ENCODE measurements at regions not wholly inside any gene's neighbourhood (a gene's known extent, or its start where the extent isn't known, plus 50 kb on each side); places are given as distances from the start of the nearest gene placed in this dataset.

- no peak for DNase-seq (ENCODE audit: low spot score)
Observed at GRCh38 chr14:87526731-87527130, 466.3 kb downstream of the GALC start.

GRCh38 chr14:87524011-87524410 is 469.0 kb downstream of the GALC start:
- DNase-seq (ENCODE audit: low spot score), result no peak

DNA sequence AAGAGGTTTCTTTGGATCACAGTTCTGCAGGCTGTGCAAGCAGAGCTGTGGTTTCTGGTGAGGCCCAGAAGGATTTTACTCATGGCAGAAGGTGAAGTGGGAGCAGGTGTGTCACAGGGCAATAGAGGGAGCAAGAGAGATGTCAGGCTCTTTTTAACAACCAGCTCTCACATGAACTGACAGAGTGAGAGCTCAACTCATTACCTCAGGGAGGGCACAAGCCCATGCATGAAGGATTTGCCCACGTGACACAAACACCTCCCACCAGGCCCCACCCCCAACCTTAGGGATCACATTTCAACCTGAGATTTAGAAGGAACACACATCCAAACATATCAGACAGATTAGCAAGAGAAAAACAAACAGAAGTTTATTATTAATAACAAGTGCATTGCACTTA is 470.4 kb downstream of the GALC start:
- no peak for DNase-seq (ENCODE audit: low spot score)

DNA sequence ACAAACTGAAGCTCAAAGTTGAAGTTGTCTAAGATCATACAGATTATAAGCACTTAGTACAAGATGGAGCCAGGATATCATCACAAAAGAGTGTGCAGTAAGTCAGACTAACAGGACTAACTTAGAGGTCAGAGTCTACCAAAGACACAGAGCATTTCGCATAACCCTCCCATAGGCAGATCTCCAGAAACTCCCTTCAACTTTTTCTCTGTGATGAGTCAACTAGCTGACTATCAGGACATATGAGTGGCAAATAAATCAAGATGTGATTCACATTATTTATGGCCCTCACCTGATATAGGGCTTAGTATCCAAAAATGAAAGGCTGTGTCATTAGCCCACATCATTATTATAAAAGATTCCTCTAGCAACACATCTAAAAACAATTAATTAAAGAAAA is 484.6 kb downstream of the GALC start:
- DNase-seq (ENCODE audit: low spot score), result no peak

DNA sequence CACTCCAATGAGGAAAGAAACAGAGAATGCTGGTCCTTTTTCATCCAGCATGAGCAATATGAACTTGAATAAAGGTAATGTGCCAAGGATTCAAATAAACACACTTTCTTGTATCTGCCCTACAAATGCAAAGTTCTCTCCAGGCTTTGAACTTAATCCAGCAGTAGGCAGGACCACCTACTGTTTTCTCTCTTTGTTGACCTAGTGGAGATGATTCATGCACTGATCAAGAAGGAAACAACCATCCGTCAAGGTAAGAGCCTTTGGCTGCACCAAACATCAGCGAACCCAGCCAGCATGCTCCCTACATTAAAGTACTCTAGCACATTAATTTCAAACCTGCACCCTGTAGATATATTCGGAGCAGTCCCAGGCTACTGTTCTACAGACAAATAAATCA is 489.3 kb downstream of the GALC start:
- DNase-seq (ENCODE audit: low spot score), result no peak

DNA sequence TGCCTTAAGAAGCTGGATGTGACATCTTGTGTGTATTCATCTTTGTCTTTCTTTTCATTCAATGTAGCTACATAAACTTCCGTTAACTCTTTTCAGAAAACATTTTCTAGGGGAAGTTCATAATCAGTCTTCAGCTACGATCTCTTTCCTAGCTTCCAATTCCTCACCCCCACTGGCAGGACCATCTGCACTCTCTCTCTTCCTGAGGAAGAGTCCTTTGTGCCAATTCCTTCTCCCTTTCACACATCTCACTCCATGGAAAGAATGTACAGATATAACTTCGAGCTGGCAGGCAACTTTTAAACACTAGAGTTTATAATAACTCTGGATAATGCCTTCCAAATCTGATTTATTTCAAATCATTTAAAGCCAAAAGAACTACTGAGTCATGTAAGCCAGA is 495.7 kb downstream of the GALC start:
- DNase-seq (ENCODE audit: low spot score), result no peak

DNA sequence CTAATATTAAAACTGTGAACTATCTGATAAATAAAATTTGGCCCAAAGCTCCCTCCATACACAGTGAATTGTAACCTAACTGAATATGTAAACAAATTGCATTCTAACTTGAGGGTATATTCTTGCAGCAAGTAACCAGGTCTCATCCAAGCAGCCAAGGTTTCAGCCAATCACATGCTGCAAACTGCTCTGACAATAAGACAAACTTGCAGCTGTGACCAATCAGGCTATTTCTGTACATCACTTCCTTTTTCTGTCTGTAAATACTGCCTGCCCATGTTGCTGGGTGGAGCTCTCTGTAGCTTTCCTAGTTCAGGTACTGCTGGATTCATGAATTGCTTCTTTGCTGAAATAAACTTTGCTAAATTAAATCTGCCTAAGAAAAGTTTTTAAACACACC is 499.0 kb downstream of the GALC start:
- no peak for DNase-seq (ENCODE audit: low spot score)

DNA sequence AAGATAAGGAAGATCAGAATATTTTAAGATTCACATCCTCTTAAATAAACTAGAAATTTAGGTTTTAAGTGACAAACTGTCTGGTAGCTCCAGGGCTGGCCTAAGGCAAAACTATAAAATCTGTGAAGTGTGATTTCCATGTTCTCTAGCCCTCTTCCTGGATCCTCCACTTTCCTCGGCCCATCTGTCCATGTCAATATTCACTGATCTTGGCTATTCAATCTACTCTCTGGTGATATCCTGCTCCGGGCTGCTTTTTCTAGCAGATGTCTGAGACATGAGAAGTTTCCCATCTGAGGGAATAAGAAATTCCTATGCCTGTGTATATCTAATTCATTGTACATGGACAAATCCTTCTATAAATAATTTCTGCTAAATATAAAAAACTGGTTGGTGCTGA is 500.4 kb downstream of the GALC start:
- no peak for DNase-seq (ENCODE audit: low spot score)

GRCh38 chr14:87491816-87492215 is 501.2 kb downstream of the GALC start:
- DNase-seq (ENCODE audit: low spot score), result no peak

DNA sequence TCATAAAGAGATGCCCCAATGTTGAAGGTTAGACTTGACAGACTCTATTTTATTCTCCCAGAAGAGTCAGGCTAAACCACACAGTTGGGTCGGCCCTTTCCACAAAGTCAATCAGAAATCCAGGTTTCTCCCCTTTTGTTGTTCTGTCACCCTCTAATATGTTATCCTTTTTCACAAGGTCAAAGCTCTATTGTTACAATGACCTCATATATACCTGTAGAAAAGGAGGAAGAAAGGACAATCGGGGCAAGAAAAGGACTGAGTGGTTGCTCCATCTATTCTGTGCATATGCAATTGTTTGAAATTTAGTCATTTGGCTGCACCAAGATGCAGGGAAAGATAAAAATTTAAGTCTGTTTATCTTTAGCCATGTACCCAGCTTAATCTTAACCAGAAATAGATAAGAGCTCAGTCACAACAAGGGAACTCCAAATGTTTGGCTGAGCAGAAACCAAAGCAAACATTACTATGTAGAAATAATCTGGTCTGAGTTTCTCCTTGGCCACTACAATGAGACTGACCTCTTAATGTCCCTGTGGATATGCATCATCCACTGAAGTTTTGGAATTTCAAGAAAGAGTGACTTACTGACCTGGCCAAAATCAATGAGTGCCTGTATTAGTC is 503.7 kb downstream of the GALC start:
- no peak for DNase-seq (ENCODE audit: low spot score)

DNA sequence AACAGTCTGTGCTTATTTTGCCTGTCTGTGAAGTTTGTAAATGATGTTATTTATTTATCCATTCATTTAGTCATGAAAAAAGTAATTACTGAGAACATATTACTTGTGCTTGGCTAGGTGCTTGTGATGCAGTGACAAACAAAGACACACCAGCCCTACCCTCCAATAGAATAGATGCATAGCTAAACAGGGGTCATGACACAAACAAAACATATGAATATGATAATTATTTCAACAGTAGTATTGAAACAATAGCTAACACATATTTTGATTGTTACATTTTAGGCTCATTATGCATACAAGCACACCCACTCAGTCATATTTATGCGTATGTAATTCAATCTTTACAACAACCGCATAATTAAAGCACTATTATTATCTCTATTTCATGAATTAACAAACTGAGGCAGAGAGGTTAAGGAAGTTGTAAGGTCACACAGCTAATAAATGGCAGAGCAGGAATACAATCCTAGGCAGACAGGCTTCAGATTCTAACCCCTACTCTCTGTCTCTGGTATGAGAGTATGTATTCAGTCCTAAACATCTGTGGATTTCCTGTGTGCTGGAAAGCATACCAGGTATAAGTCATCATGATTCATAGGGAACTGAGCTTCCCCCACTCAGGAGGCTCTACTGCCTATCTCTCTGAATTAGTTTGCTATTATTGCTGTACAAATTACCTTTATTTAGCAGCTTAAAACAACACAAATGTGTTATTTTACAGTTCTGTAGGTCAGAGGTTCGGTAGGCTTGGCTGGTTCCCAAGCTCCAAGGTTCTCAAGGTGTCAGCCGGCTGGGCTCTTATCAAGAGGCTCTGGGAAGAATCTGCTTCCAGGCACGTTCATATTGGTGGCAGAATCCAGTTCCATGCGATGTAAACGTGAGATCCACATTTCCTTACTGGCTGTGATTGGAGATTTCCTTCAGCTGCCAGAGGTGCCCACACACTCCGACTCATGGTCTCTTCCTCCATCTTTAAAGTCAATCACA is 509.4 kb downstream of the GALC start:
- no peak for DNase-seq (ENCODE audit: low spot score)

GRCh38 chr14:87468531-87468930 is 524.5 kb downstream of the GALC start:
- DNase-seq (ENCODE audit: low spot score), result no peak

DNA sequence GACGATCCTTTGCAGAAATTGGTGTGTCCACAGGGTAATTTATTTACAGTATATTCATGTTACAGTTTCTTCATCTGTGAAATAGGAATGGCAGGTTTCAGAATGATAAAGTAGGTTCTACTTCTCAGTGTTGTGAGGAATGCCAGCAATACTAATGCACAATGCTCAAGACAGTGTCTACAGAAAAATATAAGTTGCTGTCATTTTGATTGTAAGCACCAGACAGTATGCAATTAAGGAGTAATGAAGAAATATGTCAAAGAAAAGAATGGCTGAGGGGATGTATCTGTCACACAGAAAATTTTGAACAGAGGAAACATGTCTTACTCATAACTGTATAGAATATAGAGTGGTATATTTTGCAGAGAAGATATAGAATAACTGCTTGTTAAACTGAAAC is 525.4 kb downstream of the GALC start:
- DNase-seq (ENCODE audit: low spot score), result no peak

DNA sequence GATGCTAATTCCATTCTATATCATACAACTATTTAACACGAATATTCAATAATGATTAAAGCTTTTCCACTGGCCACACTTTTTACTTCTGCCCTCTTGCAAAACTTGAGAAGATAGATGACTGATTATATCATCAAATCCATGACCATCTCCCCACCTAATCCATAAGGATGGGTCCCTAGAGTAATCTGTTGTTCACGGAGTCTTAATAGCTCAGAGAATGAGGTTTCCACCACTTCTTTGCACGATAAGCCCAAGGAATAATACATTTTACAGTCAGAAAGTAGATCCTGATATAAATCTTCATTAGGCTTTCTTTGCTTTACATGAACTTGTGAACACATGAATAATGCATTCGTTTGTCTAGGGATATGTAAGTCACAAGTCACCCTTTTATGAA is 527.2 kb downstream of the GALC start:
- no peak for DNase-seq (ENCODE audit: low spot score)

- DNase-seq (ENCODE audit: low spot score), result no peak
Observed at GRCh38 chr14:87461704-87462103, 531.3 kb downstream of the GALC start.

DNA sequence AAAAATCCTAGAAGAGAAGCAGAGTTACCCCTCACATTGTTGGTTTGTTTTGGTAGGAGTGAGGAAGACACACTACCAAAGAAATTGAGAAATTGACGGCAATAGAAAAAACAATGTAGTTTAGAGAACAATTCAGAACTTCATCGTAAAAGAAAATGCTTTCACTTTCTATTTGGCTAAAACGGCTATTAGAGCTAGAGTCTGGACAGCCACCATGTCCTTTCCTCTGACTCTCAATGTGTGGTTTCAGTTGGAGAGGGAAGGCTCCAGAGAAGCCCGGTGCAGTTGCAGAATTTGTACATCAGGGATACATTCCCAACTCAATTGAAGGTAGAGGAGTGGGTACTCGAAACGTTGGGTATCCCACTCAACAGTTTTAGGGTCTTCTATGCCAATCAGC is 535.3 kb downstream of the GALC start:
- DNase-seq (ENCODE audit: low spot score), result no peak

DNA sequence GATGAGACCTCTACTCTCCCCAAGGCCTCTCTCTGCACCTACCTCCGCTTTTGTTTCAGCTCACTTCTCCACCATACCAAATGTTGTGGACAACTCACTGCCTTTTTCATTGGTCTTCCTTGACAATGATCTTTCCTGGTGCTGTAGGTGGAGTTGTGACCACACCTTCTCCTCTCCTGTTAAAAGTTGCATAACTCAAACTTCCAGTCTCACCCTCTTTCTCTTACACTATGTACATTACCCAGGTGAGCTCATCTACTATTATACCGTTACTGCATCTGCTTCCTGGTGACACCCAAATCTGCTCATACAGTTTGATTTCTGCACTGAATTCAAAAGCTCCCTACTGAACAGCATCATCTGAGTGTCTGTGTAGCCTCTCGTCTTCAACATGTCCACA is 542.8 kb downstream of the GALC start:
- DNase-seq (ENCODE audit: low spot score), result no peak

GRCh38 chr14:87449016-87449415 is 544.0 kb downstream of the GALC start:
- no peak for DNase-seq (ENCODE audit: low spot score)

DNA sequence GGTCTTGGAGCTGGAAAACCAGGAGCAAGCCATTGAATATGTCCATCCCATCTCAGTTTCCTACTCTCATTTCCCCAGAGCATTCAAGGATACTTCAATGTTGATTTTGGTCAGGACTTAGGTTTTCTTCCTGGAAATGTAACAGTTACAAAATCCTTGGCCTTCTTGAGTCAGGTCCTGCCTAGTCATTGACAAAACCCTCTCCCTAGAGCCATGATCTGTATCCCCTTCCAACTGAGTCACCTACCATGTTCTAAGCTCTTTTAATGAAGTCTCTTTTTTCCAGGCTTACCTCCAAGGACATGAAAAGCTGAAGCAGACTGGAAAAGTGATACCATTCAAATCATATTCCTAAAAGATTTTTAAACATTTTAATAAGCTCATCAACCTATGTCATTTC is 549.2 kb downstream of the GALC start:
- no peak for DNase-seq (ENCODE audit: low spot score)

GRCh38 chr14:87443039-87443438 is 549.9 kb downstream of the GALC start:
- no peak for DNase-seq (ENCODE audit: low spot score)

- DNase-seq (ENCODE audit: low spot score), result no peak
Observed at GRCh38 chr14:87437158-87437557, 555.8 kb downstream of the GALC start.

DNA sequence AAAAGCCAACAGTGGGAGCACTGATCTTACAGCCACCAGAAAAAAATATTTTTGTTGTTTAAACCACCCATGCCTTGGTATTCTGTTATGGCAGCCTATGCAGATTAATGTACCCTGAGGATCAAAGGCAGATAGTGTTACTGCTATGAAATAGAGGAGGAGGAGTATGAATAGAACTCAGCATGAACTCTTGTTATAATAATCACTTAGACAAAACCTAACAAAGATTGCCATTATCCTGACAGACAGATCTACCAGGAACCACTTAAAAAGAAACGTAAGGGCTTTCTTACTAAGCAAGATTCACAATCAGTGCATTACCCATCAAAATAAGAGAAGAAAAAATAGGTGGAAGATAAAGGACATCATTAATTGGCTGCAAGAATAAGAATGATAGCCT is 558.3 kb downstream of the GALC start:
- no peak for DNase-seq (ENCODE audit: low spot score)

DNA sequence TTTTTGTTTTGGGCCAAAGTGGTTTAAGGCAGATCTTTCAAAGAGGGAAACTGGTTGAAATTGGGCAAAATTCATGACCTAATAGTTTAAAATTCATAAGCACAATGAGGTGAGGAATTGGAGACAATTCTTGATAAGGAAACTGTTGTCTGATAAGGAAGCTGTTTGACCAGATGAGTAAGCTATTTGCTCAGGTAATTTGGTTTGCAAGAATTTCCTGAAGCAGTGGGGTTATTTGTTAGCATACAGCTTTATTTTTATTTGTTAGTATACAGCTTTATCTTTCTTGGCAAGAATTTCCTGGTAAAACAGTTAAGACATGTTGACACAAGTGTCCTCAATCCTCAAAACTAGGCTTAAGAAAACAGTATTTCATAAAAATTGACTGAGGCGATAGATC is 559.0 kb downstream of the GALC start:
- DNase-seq (ENCODE audit: low spot score), result no peak

DNA sequence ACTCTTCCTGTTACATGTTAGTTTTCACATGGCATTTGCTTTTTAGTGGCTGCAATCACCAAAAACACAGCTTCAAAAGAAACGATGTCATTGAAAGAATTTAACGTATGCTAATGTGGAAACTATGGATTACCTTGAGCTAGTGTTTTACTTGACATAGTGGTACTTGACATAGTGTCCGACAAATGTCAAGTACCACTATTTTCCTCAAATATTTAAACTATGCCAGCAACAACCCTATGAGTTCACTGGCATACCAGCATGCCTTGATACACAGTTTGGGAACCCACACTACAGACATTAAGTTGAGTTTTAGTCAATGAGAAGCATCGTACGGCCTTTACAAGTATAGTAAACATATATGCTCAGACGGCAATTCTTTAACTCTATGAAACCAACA is 560.3 kb downstream of the GALC start:
- DNase-seq (ENCODE audit: low spot score), result no peak
